GM18867 (cell line): ENCODE measurements at regions not wholly inside any gene's neighbourhood (a gene's known extent, or its start where the extent isn't known, plus 50 kb on each side); places are given as distances from the start of the nearest gene placed in this dataset.

ENCODE experiments used
- ATAC-seq: cut with Tn5 transposase; IDR thresholded peaks from one replicate; pipeline ENCODE4 v1.9.1; 2021; ENCODE audit warnings: mild to moderate bottlenecking, moderate library complexity; ENCODE audit not compliant: unreplicated experiment

- ATAC-seq = no peak
Observed at GRCh38 chr4:145427991-145428390, 53.7 kb upstream of the SMAD1 start.

- ATAC-seq = no peak
Observed at GRCh38 chr4:145427221-145427620, 54.4 kb upstream of the SMAD1 start.

- no peak for ATAC-seq
Observed at GRCh38 chr4:145423017-145423708, 58.5 kb upstream of the SMAD1 start.

- no peak for ATAC-seq
Observed at GRCh38 chr4:145420595-145421214, 60.9 kb upstream of the SMAD1 start.

- no peak for ATAC-seq
Observed at GRCh38 chr4:145418739-145419138, 62.9 kb upstream of the SMAD1 start.

- no peak for ATAC-seq
Observed at GRCh38 chr4:145417348-145418130, 64.1 kb upstream of the SMAD1 start.

GRCh38 chr4:145414841-145415240 lies 66.8 kb upstream of the SMAD1 start:
- no peak for ATAC-seq

- no peak for ATAC-seq
Observed at GRCh38 chr4:145414226-145414625, 67.4 kb upstream of the SMAD1 start.

GRCh38 chr4:145406970-145407369 lies 74.7 kb upstream of the SMAD1 start:
- no peak for ATAC-seq

- no peak for ATAC-seq
Observed at GRCh38 chr4:145404761-145405160, 76.9 kb upstream of the SMAD1 start.

- ATAC-seq = no peak
Observed at GRCh38 chr4:145396581-145396980, 85.1 kb upstream of the SMAD1 start.

- ATAC-seq = no peak
Observed at GRCh38 chr4:145390571-145390970, 91.1 kb upstream of the SMAD1 start.

GRCh38 chr4:145389550-145389949 lies 92.1 kb upstream of the SMAD1 start:
- ATAC-seq = no peak

- ATAC-seq = no peak
Observed at GRCh38 chr4:145388043-145388442, 93.6 kb upstream of the SMAD1 start.

- no peak for ATAC-seq
Observed at GRCh38 chr4:145387079-145387478, 94.6 kb upstream of the SMAD1 start.

- ATAC-seq = no peak
Observed at GRCh38 chr4:145381163-145381562, 100.5 kb upstream of the SMAD1 start.

- ATAC-seq = no peak
Observed at GRCh38 chr4:145380123-145380522, 101.5 kb upstream of the SMAD1 start.

GRCh38 chr4:145375416-145375815 lies 106.2 kb upstream of the SMAD1 start:
- no peak for ATAC-seq

GRCh38 chr4:145352438-145353145 lies 129.1 kb upstream of the SMAD1 start:
- no peak for ATAC-seq

- ATAC-seq = no peak
Observed at GRCh38 chr4:145351922-145352321, 129.7 kb upstream of the SMAD1 start.

GRCh38 chr4:145351162-145351561 lies 130.5 kb upstream of the SMAD1 start:
- ATAC-seq = peak; percentile 49
